Activated T-cell treated with anti-CD3 and anti-CD28 coated beads for 24 hours (primary cell): ENCODE measurements at regions not wholly inside any gene's neighbourhood (a gene's known extent, or its start where the extent isn't known, plus 50 kb on each side); places are given as distances from the start of the nearest gene placed in this dataset.
A peak's percentile ranks its signal among the peaks of the same experiment; 100 is the strongest.

Experiments used
- DNase-seq: peaks from one replicate; pipeline ENCODE4 v3.0.0-alpha.2; 2020; ENCODE audit warnings: low read depth

- DNase-seq = no peak
Measured at GRCh38 chr17:72579990-72580320, 459.1 kb downstream of the SOX9 start.

- no peak for DNase-seq
Measured at GRCh38 chr17:72580321-72581127, 459.7 kb downstream of the SOX9 start.

GRCh38 chr17:72587156-72587555 lies 466.3 kb downstream of the SOX9 start:
- no peak for DNase-seq

GRCh38 chr17:72587773-72588511 lies 467.1 kb downstream of the SOX9 start:
- DNase-seq = no peak

GRCh38 chr17:72588561-72588960 lies 467.7 kb downstream of the SOX9 start:
- DNase-seq = no peak

GRCh38 chr17:72588961-72589360 lies 468.1 kb downstream of the SOX9 start:
- no peak for DNase-seq

GRCh38 chr17:72590382-72590781 lies 469.6 kb downstream of the SOX9 start:
- DNase-seq = no peak

GRCh38 chr17:72590882-72591281 lies 470.1 kb downstream of the SOX9 start:
- no peak for DNase-seq

GRCh38 chr17:72591289-72592241 lies 470.7 kb downstream of the SOX9 start:
- DNase-seq = no peak

- peak; percentile 37 for DNase-seq
Measured at GRCh38 chr17:72592242-72592966, 471.6 kb downstream of the SOX9 start.

GRCh38 chr17:72592967-72593325 lies 472.1 kb downstream of the SOX9 start:
- DNase-seq = no peak

GRCh38 chr17:72594248-72594647 lies 473.4 kb downstream of the SOX9 start:
- DNase-seq = no peak
